ENCODE measurements at regions not wholly inside any gene's neighbourhood (a gene's known extent, or its start where the extent isn't known, plus 50 kb on each side); places are given as distances from the start of the nearest gene placed in this dataset.

- H3K27me3 ChIP-seq = no peaks in the 10 kb centered on the region
- no peak overlapping the region for H3K27ac ChIP-seq
- 87 to 96% methylated on average over 3 of the region's 3 CpGs for WGBS, 2 donors
- no peaks in the 10 kb centered on the region for H3K9me3 ChIP-seq
- TF ChIP-seq POLR2A (IDR thresholded peaks at IDR 0.05) = no peak
- TF ChIP-seq, protein P1, sequence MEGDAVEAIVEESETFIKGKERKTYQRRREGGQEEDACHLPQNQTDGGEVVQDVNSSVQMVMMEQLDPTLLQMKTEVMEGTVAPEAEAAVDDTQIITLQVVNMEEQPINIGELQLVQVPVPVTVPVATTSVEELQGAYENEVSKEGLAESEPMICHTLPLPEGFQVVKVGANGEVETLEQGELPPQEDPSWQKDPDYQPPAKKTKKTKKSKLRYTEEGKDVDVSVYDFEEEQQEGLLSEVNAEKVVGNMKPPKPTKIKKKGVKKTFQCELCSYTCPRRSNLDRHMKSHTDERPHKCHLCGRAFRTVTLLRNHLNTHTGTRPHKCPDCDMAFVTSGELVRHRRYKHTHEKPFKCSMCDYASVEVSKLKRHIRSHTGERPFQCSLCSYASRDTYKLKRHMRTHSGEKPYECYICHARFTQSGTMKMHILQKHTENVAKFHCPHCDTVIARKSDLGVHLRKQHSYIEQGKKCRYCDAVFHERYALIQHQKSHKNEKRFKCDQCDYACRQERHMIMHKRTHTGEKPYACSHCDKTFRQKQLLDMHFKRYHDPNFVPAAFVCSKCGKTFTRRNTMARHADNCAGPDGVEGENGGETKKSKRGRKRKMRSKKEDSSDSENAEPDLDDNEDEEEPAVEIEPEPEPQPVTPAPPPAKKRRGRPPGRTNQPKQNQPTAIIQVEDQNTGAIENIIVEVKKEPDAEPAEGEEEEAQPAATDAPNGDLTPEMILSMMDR (IDR thresholded peaks at IDR 0.05) = no peak
- TF ChIP-seq EP300 (IDR thresholded peaks at IDR 0.05) = no peak
- no peak overlapping the region for H3K4me3 ChIP-seq
- no peaks in the 10 kb centered on the region for H3K36me3 ChIP-seq
- no peak for DNase-seq (ENCODE audit: low spot score in 2 of 2)
- no peaks in the 10 kb centered on the region for H3K4me1 ChIP-seq
These were observed 274.3 kb upstream of the TRPC7 start for GRCh38 chr5:136639616-136640015.

GRCh38 chr5:136638084-136638483 lies 272.7 kb upstream of the TRPC7 start:
- no peak overlapping the region for H3K4me3 ChIP-seq
- no peaks in the 10 kb centered on the region for H3K4me1 ChIP-seq
- H3K36me3 ChIP-seq = no peaks in the 10 kb centered on the region
- H3K9me3 ChIP-seq = no peaks in the 10 kb centered on the region
- no peak for DNase-seq (ENCODE audit: low spot score in 2 of 2)
- no peaks in the 10 kb centered on the region for H3K27me3 ChIP-seq
- H3K27ac ChIP-seq = no peak overlapping the region
- 92 to 96% methylated on average over 1 of the region's 1 CpG for WGBS, 2 donors
- TF ChIP-seq, protein P1 (IDR thresholded peaks at IDR 0.05) = no peak
- TF ChIP-seq POLR2A (IDR thresholded peaks at IDR 0.05) (no peak), EP300 (IDR thresholded peaks at IDR 0.05) (no peak)

GRCh38 chr5:136636001-136636400 lies 270.7 kb upstream of the TRPC7 start:
- WGBS, 2 donors = 88 to 92% methylated on average over 1 of the region's 1 CpG

GRCh38 chr5:136631186-136631585 lies 265.8 kb upstream of the TRPC7 start:
- Histone ChIP-seq H3K27me3 (no peaks in the 10 kb centered on the region), H3K9me3 (no peaks in the 10 kb centered on the region), H3K36me3 (no peaks in the 10 kb centered on the region), H3K4me1 (no peaks in the 10 kb centered on the region), H3K27ac (no peak overlapping the region), H3K4me3 (no peak overlapping the region)
- no peak for DNase-seq (ENCODE audit: low spot score in 2 of 2)
- 80 to 83% methylated on average over 1 of the region's 1 CpG for WGBS, 2 donors
- TF ChIP-seq POLR2A (IDR thresholded peaks at IDR 0.05) (no peak), EP300 (IDR thresholded peaks at IDR 0.05) (no peak)
- TF ChIP-seq, protein P1 (IDR thresholded peaks at IDR 0.05) = no peak

More at GRCh38 chr5:136636001-136636400, 270.7 kb upstream of the TRPC7 start:
- no peak overlapping the region for H3K4me3 ChIP-seq
- no peaks in the 10 kb centered on the region for H3K27me3 ChIP-seq
- no peak overlapping the region for H3K27ac ChIP-seq
- DNase-seq (ENCODE audit: low spot score in 2 of 2) = no peak
- TF ChIP-seq EP300 (IDR thresholded peaks at IDR 0.05) = no peak
- TF ChIP-seq, protein P1 (IDR thresholded peaks at IDR 0.05) = no peak
- TF ChIP-seq POLR2A (IDR thresholded peaks at IDR 0.05) = no peak
- H3K36me3 ChIP-seq = no peaks in the 10 kb centered on the region
- no peaks in the 10 kb centered on the region for H3K4me1 ChIP-seq
- H3K9me3 ChIP-seq = no peaks in the 10 kb centered on the region

- H3K4me1 ChIP-seq = no peaks in the 10 kb centered on the region
- DNase-seq (ENCODE audit: low spot score in 2 of 2) = no peak
- no peaks in the 10 kb centered on the region for H3K36me3 ChIP-seq
- no peak overlapping the region for H3K27ac ChIP-seq
- no peaks in the 10 kb centered on the region for H3K27me3 ChIP-seq
- H3K9me3 ChIP-seq = no peaks in the 10 kb centered on the region
- no peak overlapping the region for H3K4me3 ChIP-seq
- WGBS, 2 donors = 52 to 60% methylated on average over 10 of the region's 10 CpGs
- TF ChIP-seq POLR2A (IDR thresholded peaks at IDR 0.05) = no peak
- no peak for TF ChIP-seq EP300 (IDR thresholded peaks at IDR 0.05)
- TF ChIP-seq, protein P1 (IDR thresholded peaks at IDR 0.05) = no peak
These were observed 263.9 kb upstream of the TRPC7 start for GRCh38 chr5:136629125-136629792.

Measured in tibial nerve (tissue), 4 donors.